ENCODE measurements at regions not wholly inside any gene's neighbourhood (a gene's known extent, or its start where the extent isn't known, plus 50 kb on each side); places are given as distances from the start of the nearest gene placed in this dataset.

GRCh38 chrX:115400960-115401359, 111.4 kb downstream of the LUZP4 start:
- H3K4me3 ChIP-seq, result no peak overlapping the region
- peaks cover 0 to 4% (median 0%) of the 10 kb centered on the region in 3 donors for H3K27me3 ChIP-seq
- intact Hi-C loops (cut with DNase I; ENCODE audit: low total_unique reads), result no loop called here
- no peak overlapping the region for H3K27ac ChIP-seq
- no peak for DNase-seq
- H3K36me3 ChIP-seq, result no peaks in the 10 kb centered on the region
- no peaks in the 10 kb centered on the region for H3K4me1 ChIP-seq
- WGBS, 5 donors, result 70 to 93% (median 87%) methylated on average over 2 to 3 of the region's 3 CpGs
- H3K9me3 ChIP-seq, result no peaks in the 10 kb centered on the region
- TF ChIP-seq POLR2AphosphoS5 (IDR thresholded peaks at IDR 0.05), result no peak
- no peak for TF ChIP-seq CTCF (IDR thresholded peaks at IDR 0.05)
- TF ChIP-seq EP300 (IDR thresholded peaks at IDR 0.05), result no peak
- no peak for TF ChIP-seq POLR2A (IDR thresholded peaks at IDR 0.05)

GRCh38 chrX:115402299-115402698, 112.8 kb downstream of the LUZP4 start:
- WGBS, 5 donors, result 37 to 71% (median 53%) methylated on average over 2 of the region's 2 CpGs
- no peaks in the 10 kb centered on the region for H3K36me3 ChIP-seq
- no peak for DNase-seq
- intact Hi-C loops (cut with DNase I; ENCODE audit: low total_unique reads), result no loop called here
- no peak overlapping the region for H3K4me3 ChIP-seq
- H3K27ac ChIP-seq, result no peak overlapping the region
- no peaks in the 10 kb centered on the region for H3K9me3 ChIP-seq
- H3K4me1 ChIP-seq, result no peaks in the 10 kb centered on the region
- TF ChIP-seq EP300 (IDR thresholded peaks at IDR 0.05) (no peak), POLR2AphosphoS5 (IDR thresholded peaks at IDR 0.05) (no peak), POLR2A (IDR thresholded peaks at IDR 0.05) (no peak), CTCF (IDR thresholded peaks at IDR 0.05) (no peak)
- H3K27me3 ChIP-seq, result peaks cover 0 to 3% (median 0%) of the 10 kb centered on the region in 3 donors

- no peak overlapping the region for H3K4me3 ChIP-seq
- TF ChIP-seq POLR2AphosphoS5 (IDR thresholded peaks at IDR 0.05), result no peak
- no peak for TF ChIP-seq EP300 (IDR thresholded peaks at IDR 0.05)
- TF ChIP-seq CTCF (IDR thresholded peaks at IDR 0.05), result no peak
- TF ChIP-seq POLR2A (IDR thresholded peaks at IDR 0.05), result no peak
- H3K36me3 ChIP-seq, result no peaks in the 10 kb centered on the region
- H3K27ac ChIP-seq, result no peak overlapping the region
- DNase-seq, result no peak
- no peaks in the 10 kb centered on the region for H3K4me1 ChIP-seq
- H3K27me3 ChIP-seq, result no peaks in the 10 kb centered on the region
- H3K9me3 ChIP-seq, result no peaks in the 10 kb centered on the region
- intact Hi-C loops (cut with DNase I; ENCODE audit: low total_unique reads), result no loop called here
- 46 to 74% (median 64%) methylated on average over 2 of the region's 2 CpGs for WGBS, 5 donors
These were observed 119.4 kb downstream of the LUZP4 start for GRCh38 chrX:115408771-115409400.

- Histone ChIP-seq H3K27me3 (no peaks in the 10 kb centered on the region), H3K27ac (no peak overlapping the region), H3K36me3 (no peaks in the 10 kb centered on the region), H3K4me3 (no peak overlapping the region), H3K9me3 (no peaks in the 10 kb centered on the region), H3K4me1 (no peaks in the 10 kb centered on the region)
- DNase-seq, result no peak
- intact Hi-C loops (cut with DNase I; ENCODE audit: low total_unique reads), result no loop called here
- WGBS, 5 donors, result 22 to 44% (median 35%) methylated on average over 1 of the region's 1 CpG
- TF ChIP-seq CTCF (IDR thresholded peaks at IDR 0.05) (no peak), POLR2AphosphoS5 (IDR thresholded peaks at IDR 0.05) (no peak), EP300 (IDR thresholded peaks at IDR 0.05) (no peak), POLR2A (IDR thresholded peaks at IDR 0.05) (no peak)
These were observed 120.0 kb downstream of the LUZP4 start for GRCh38 chrX:115409551-115409950.

Measured in stomach (tissue), 8 donors.